Pons (tissue), 1 donor: ENCODE measurements at regions not wholly inside any gene's neighbourhood (a gene's known extent, or its start where the extent isn't known, plus 50 kb on each side); places are given as distances from the start of the nearest gene placed in this dataset.

ENCODE experiments used
- DNase-seq: peaks from one replicate; pipeline ENCODE4 v3.0.0-alpha.2; 2016; ENCODE audit warnings: low spot score

GRCh38 chr1:87224201-87224600 is 104.5 kb upstream of the LMO4 start:
- no peak for DNase-seq

GRCh38 chr1:87225171-87225570 is 103.5 kb upstream of the LMO4 start:
- DNase-seq = no peak

DNA sequence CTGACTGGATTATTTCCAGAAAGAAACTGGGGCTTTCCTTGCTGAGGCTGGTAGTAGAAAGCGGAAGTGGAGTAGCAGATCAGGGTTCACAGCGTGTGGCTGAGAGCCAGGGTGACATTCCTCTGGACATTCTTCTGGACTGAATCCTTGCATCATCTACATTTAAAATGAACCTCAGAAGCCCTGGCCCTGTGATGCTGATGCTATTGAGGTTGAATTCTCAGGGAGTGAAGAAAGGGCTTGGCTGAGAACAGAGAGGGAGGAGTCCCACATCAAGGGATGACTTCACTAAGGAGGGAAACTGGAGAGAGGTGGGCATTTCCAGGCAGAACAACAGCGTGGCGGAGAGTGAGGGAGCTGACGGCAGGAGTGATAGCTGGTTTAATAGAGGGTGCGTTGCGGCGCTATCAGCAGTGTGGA is 102.3 kb upstream of the LMO4 start:
- peak; percentile 17 for DNase-seq

GRCh38 chr1:87227651-87228050 is 101.0 kb upstream of the LMO4 start:
- DNase-seq = no peak

- no peak for DNase-seq
These were observed 98.2 kb upstream of the LMO4 start for GRCh38 chr1:87230501-87230900.

GRCh38 chr1:87231703-87232367 is 96.8 kb upstream of the LMO4 start:
- no peak for DNase-seq

DNA sequence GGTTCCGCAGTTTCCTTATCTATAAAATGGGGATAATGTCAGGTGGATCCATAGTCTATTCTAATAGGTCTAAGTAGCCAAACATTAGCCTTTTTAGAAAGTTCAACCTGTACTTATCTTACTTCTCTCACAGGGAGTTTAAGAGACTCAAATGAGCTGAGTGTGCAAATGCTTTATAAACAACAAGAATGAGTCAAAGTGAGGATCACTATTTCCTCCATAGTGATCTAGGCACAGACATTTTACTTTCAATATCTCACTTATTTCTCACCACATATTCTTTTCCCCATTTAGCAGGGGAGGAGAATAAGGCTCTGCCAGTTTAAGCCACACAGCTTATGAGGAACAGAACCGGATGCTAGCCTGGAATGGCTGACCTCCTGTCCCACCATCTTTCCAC is 92.1 kb upstream of the LMO4 start:
- no peak for DNase-seq

DNA sequence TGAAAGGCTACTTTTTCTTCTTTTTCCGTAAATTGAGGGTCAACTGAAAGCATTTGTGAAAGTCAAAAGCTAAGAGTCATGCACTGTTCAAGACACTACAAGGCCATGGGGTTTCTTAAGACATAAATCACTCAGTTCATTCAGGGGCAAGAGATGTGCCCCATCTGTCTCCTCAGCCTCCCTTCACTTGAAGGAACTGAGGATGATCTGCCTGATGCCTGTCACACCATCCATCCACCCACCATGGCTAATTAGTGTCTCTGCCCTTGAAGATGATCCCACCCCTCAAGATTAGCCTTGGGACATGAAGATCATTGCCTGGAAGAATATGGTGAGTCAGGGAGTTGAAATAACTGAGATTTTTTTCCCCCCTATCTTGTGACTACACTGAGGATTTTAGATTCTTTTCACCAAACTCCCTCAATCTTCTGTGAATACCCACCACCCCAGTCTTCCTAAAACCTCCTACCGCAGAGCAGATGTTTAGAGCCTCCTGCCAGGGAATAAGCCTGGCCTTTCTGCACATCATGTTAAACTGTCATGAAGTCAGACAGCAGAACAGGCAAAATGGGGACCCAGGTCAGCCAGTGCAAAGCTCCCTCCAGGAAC is 88.6 kb upstream of the LMO4 start:
- DNase-seq = no peak

- DNase-seq = peak; percentile 8
These were observed 87.9 kb upstream of the LMO4 start for GRCh38 chr1:87240661-87241285.

GRCh38 chr1:87242445-87243185 is 86.1 kb upstream of the LMO4 start:
- no peak for DNase-seq

- DNase-seq = no peak
These were observed 85.1 kb upstream of the LMO4 start for GRCh38 chr1:87243573-87243972.

GRCh38 chr1:87246436-87246835 is 82.2 kb upstream of the LMO4 start:
- DNase-seq = no peak

GRCh38 chr1:87249803-87250202 is 78.9 kb upstream of the LMO4 start:
- no peak for DNase-seq

GRCh38 chr1:87250336-87250735 is 78.3 kb upstream of the LMO4 start:
- DNase-seq = no peak

DNA sequence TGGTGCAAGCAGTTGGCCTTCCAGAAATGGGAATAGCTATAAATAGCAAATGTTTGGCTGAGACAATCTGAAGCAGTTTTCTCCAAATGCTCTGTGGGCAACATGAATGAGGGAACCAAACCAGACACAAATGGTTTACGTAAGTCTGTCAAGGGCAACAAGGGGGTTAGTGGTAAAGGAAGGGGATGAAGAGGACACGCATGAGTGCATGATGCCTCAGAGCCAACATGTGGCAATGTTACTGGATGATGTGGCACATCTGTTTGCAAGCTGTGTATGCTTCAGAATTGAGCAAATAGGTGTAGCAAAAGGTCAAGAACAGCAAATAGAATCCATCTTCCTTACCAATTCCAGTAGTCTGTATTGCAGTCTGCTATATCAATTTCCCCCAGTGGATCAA is 76.3 kb upstream of the LMO4 start:
- DNase-seq = no peak

- no peak for DNase-seq
These were observed 66.0 kb upstream of the LMO4 start for GRCh38 chr1:87262688-87263087.

- no peak for DNase-seq
These were observed 65.4 kb upstream of the LMO4 start for GRCh38 chr1:87263281-87263680.

DNA sequence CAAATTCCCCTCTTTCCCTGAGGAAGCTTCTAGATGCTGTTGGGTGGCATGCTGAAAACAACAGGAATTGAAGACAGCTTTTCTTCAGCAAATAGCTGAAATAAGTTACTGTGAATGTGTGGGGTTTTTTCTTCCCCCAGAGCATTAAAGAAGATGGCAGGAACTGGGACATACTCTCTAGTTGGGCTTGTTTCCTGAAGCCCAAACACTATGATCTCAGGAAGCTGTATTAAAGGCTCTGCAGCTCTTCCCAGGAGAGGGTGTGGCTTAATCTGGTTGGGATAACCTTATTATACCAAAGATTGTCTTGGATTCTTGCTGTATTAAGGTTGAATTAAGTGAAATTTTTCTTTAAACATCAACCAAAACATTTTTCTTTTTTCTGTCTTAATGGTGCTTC is 64.9 kb upstream of the LMO4 start:
- no peak for DNase-seq

DNA sequence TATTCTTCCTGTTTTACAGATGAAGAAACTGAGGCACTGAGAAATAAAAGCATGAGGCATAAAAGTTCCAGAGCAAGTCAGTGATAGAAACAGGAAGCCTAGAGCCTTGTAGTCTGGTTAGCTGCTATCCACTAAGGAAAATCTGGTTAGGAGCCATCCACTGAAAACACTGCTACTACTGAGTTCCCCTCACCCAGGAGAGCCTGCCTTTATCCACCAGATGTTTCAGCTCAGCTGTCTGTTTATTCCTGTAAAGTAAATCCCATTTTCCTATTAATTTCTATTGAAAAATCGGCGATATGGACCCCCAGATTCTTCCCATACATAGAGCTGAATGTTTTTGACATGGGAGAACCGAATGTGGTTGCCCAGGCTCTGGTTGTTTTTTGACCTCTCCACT is 63.7 kb upstream of the LMO4 start:
- no peak for DNase-seq

- DNase-seq = no peak
These were observed 62.9 kb upstream of the LMO4 start for GRCh38 chr1:87265786-87266185.

GRCh38 chr1:87268111-87268510 is 60.6 kb upstream of the LMO4 start:
- DNase-seq = no peak

GRCh38 chr1:87269921-87270320 is 58.8 kb upstream of the LMO4 start:
- no peak for DNase-seq

GRCh38 chr1:87273291-87273690 is 55.4 kb upstream of the LMO4 start:
- DNase-seq = no peak
